Body of pancreas (tissue), 4 donors: ENCODE measurements at regions not wholly inside any gene's neighbourhood (a gene's known extent, or its start where the extent isn't known, plus 50 kb on each side); places are given as distances from the start of the nearest gene placed in this dataset.

Experiments
- POLR2A ChIP-seq, 3 donors: fragments of 450-650 bp; IDR thresholded peaks; one replicate each; pipeline ENCODE4 v1.6.1; 2016; ENCODE audit warnings: antibody characterized with exemption in 3 of 3, mild to moderate bottlenecking in 2 of 3
- TF ChIP-seq, protein P1 (sequence below), 7 experiments: fragments of 450-650 bp in 4 of 7; fragments of 200-600 bp in 3 of 7; sonication (generic) in 3 of 7; IDR thresholded peaks; one replicate each; pipeline ENCODE4 v1.5.1; 2016 to 2019; ENCODE audit warnings: antibody characterized with exemption in 7 of 7

DNA sequence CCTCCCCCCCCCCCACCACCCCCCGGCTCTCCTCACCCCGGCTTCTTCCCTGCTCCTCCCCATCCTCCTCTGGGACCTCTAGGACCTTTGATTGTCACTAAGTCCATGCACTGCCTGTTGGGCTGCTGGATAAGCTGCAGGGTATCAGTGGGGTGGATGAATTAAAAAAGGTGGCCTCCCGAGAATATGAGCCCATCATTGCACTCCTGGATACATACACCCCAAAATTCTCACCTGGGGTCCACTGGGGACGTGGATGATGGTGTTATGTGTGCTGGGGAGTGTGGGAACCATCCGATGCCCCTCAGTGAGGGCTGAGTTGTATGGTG lies 88.8 kb downstream of the IRF8 start:
- TF ChIP-seq, protein P1, sequence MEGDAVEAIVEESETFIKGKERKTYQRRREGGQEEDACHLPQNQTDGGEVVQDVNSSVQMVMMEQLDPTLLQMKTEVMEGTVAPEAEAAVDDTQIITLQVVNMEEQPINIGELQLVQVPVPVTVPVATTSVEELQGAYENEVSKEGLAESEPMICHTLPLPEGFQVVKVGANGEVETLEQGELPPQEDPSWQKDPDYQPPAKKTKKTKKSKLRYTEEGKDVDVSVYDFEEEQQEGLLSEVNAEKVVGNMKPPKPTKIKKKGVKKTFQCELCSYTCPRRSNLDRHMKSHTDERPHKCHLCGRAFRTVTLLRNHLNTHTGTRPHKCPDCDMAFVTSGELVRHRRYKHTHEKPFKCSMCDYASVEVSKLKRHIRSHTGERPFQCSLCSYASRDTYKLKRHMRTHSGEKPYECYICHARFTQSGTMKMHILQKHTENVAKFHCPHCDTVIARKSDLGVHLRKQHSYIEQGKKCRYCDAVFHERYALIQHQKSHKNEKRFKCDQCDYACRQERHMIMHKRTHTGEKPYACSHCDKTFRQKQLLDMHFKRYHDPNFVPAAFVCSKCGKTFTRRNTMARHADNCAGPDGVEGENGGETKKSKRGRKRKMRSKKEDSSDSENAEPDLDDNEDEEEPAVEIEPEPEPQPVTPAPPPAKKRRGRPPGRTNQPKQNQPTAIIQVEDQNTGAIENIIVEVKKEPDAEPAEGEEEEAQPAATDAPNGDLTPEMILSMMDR (IDR thresholded peaks at IDR 0.05) = peak in 2 of 7 experiments; percentile 2 to 6
- no peak for TF ChIP-seq POLR2A (IDR thresholded peaks at IDR 0.05)
